ENCODE measurements at regions not wholly inside any gene's neighbourhood (a gene's known extent, or its start where the extent isn't known, plus 50 kb on each side); places are given as distances from the start of the nearest gene placed in this dataset.
"Not testable (repeated sequence)": the region's sequence is repeated elsewhere in the genome, so short reads cannot be mapped to it uniquely, and the experiment has no call there.

GRCh38 chr6:128580224-128581110 is 60.1 kb upstream of the PTPRK start:
- no peak for DNase-seq

DNA sequence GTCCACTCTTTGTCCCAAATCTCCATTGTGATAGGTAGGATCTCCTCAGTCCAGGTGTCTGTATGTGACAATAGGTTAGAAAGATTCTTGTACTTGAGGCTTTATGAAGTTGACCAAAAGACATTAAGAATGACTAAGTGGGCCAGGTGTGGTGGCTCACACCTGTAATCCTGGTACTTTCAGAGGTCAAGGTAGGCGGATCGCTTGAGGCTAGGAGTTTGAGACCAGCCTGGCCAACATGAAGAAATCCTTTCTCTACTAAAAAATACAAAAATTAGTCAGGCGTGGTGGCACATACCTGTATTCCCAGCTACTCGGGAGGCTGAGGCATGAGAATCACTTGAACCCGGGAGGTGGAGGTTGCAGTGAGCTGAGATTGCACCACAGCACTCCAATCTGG is 54.9 kb upstream of the PTPRK start:
- DNase-seq: not testable (repeated sequence)

GRCh38 chr6:128574402-128574801 is 54.0 kb upstream of the PTPRK start:
- no peak for DNase-seq

DNA sequence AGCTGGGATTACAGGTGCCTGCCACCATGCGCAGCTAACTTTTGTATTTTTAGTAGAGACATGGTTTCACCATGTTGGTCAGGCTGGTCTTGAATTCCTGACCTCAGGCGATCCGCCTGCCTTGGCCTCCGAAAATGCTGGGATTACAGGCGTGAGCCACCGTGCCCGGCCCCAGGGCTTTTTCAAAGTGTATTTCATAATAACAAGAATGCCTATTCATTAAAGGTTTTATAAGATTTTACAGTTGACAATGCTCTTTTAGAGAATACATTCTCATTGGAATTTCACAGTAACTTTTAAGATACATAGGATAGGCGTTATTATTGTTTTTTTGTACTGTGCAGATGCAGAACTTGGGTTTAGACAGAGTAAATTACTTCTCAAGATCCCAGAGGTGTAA is 52.6 kb upstream of the PTPRK start:
- no peak for DNase-seq

DNA sequence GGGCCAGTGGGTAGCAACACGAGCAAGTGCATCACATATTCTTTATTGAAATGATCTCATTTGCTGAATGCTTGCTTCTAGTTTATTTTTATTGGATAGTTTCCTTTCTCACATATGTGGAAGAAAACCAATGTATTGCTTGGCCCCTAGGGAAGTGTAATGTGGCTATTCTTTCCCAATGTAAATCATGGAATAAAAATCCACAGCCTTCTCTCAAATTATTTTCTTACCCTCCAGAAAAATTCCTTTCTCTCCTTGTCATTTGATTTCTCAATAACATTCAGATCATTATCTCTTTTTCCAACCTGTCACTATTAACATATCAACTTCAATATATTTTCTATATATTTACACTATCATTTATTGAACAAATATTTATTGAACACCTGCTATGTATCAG is 51.9 kb upstream of the PTPRK start:
- no peak for DNase-seq

- no peak for DNase-seq
Measured at GRCh38 chr6:128570680-128571063, 50.3 kb upstream of the PTPRK start.

GRCh38 chr6:128569732-128570679 is 49.6 kb upstream of the PTPRK start:
- no peak for DNase-seq

All from CD4-positive, alpha-beta T cell treated with Interleukin-12 subunit alpha and Interleukin-12 subunit beta, for 1 hour (primary cell).